GM12878 (cell line): ENCODE measurements at regions not wholly inside any gene's neighbourhood (a gene's known extent, or its start where the extent isn't known, plus 50 kb on each side); places are given as distances from the start of the nearest gene placed in this dataset.

Experiments
- ATAC-seq: fragments of 200-7000 bp; cut with Tn5 transposase; 3 replicates; pipeline ENCODE4 v1.9.1; 2020; ENCODE audit warnings: mild to moderate bottlenecking, moderate library complexity
- BruUV-seq: library from RNA; stranded (reverse); fragments of 400-500 nt; replicated peaks from 2 replicates; lab custom pipeline; 2021; lab: Mats Ljungman, UMichigan
- CTCF ChIA-PET: fragments of 300-600 bp; sonication (Branson Sonifier 250); formaldehyde crosslinking; extraction: SDS; loops from one replicate; lab custom pipeline; 2021; ENCODE audit warnings: inconsistent platforms; lab: Yijun Ruan, JAX
- POLR2A ChIA-PET: fragments of 350-600 bp; formaldehyde crosslinking; extraction: SDS; loops from one replicate; lab custom pipeline; 2021; ENCODE audit warnings: inconsistent platforms; lab: Charles Lee
- RAD21 ChIA-PET: fragments of 300-600 bp; sonication (Branson Sonifier 250); formaldehyde crosslinking; loops from one replicate; lab custom pipeline; 2023; ENCODE audit warnings: antibody characterized with exemption; ENCODE audit not compliant: unreplicated experiment; lab: Charles Lee
- SMC1A ChIA-PET: fragments of 300-600 bp; sonication (Branson Sonifier 250); formaldehyde crosslinking; loops from one replicate; lab custom pipeline; 2023; ENCODE audit not compliant: unreplicated experiment, uncharacterized antibody; lab: Charles Lee
- DNase-seq: peaks from one replicate; pipeline ENCODE4 v3.0.0-alpha.2; 2011; ENCODE audit warnings: low read depth, low spot score
- FAIRE-seq: peaks from 3 replicates; lab custom pipeline; 2011; peaks lifted over from hg19 to GRCh38; lab: Jason Lieb, UNC
- H2AFZ ChIP-seq: 2 replicates; pipeline ENCODE4 v1.6.0; 2011; ENCODE audit warnings: low read depth, low read length, control low read depth; ENCODE audit not compliant: control insufficient read depth
- H3K27ac ChIP-seq: 2 replicates; pipeline ENCODE4 v1.5.1; 2011; ENCODE audit warnings: control low read depth; ENCODE audit not compliant: control insufficient read depth, insufficient read depth
- H3K27me3 ChIP-seq, 2 experiments: replicated peaks in 1 of 2; 2 replicates each; pipeline versions ENCODE4 v1.6.0 to v1.6.1; 2011; ENCODE audit warnings: low read length in 1 of 2; ENCODE audit not compliant: control insufficient read depth in 2 of 2, insufficient read depth in 2 of 2
- H3K36me3 ChIP-seq, 2 experiments: 2 replicates each; pipeline ENCODE4 v1.5.1; 2011; ENCODE audit warnings: low read length in 1 of 2; ENCODE audit not compliant: control insufficient read depth in 2 of 2, insufficient read depth in 2 of 2
- H3K4me1 ChIP-seq: 2 replicates; pipeline ENCODE4 v1.6.1; 2011; ENCODE audit warnings: mild to moderate bottlenecking, low read length, moderate library complexity, mixed read lengths; ENCODE audit not compliant: control insufficient read depth, insufficient read depth
- H3K4me2 ChIP-seq: 2 replicates; pipeline ENCODE4 v1.6.0; 2011; ENCODE audit warnings: control low read depth; ENCODE audit not compliant: control insufficient read depth, insufficient read depth
- H3K4me3 ChIP-seq: fragments of 200-600 bp; sonication (generic); 2 replicates; pipeline ENCODE4 v1.5.1; 2016
- H3K79me2 ChIP-seq: 2 replicates; pipeline ENCODE4 v1.6.0; 2011; ENCODE audit warnings: low read length; ENCODE audit not compliant: control insufficient read depth, insufficient read depth
- H3K9ac ChIP-seq: 2 replicates; pipeline ENCODE4 v1.8.0; 2011; ENCODE audit warnings: low read length, control low read depth, mixed read lengths; ENCODE audit not compliant: control insufficient read depth, insufficient read depth
- H3K9me3 ChIP-seq: replicated peaks from 3 replicates; pipeline ENCODE4 v1.5.1; 2011; ENCODE audit warnings: mild to moderate bottlenecking, low read length; ENCODE audit not compliant: control insufficient read depth, insufficient read depth
- H4K20me1 ChIP-seq: 2 replicates; pipeline ENCODE4 v1.6.0; 2011; ENCODE audit not compliant: control insufficient read depth, insufficient read depth
- ATF7 ChIP-seq: fragments of 450-650 bp; IDR thresholded peaks from 2 replicates; pipeline ENCODE4 v1.6.1; 2016; ENCODE audit warnings: low read depth, mild to moderate bottlenecking
- CHD4 ChIP-seq: fragments of 200-600 bp; sonication (generic); IDR thresholded peaks from 2 replicates; pipeline ENCODE4 v1.6.1; 2016; ENCODE audit warnings: mild to moderate bottlenecking
- HCFC1 ChIP-seq: fragments of 150-350 bp; IDR thresholded peaks from 2 replicates; pipeline ENCODE4 v1.6.1; 2014; ENCODE audit warnings: low read length
- NFXL1 ChIP-seq: fragments of 450-650 bp; IDR thresholded peaks from 2 replicates; pipeline ENCODE4 v1.6.1; 2017; ENCODE audit warnings: antibody characterized with exemption, mild to moderate bottlenecking, borderline replicate concordance
- POLR2AphosphoS2 ChIP-seq: IDR thresholded peaks from 2 replicates; pipeline ENCODE4 v1.6.1; 2011; ENCODE audit warnings: low read depth, mild to moderate bottlenecking, low read length, improper control_type of control experiment, moderate library complexity
- RFX5 ChIP-seq: IDR thresholded peaks from 2 replicates; pipeline ENCODE4 v1.6.1; 2011; ENCODE audit warnings: low read depth, low read length, improper control_type of control experiment
- SUPT20H ChIP-seq: IDR thresholded peaks from 2 replicates; pipeline ENCODE4 v1.6.1; 2011; ENCODE audit warnings: low read depth, mild to moderate bottlenecking, low read length, moderate library complexity, borderline replicate concordance; ENCODE audit not compliant: control insufficient read depth
- WRNIP1 ChIP-seq: IDR thresholded peaks from 2 replicates; pipeline ENCODE4 v1.6.1; 2011; ENCODE audit warnings: low read depth, low read length, improper control_type of control experiment, borderline replicate concordance
- YY1 ChIP-seq: IDR thresholded peaks from 2 replicates; pipeline ENCODE4 v1.6.1; 2011; ENCODE audit warnings: low read depth, mild to moderate bottlenecking, low read length
- ZNF207 ChIP-seq: fragments of 450-650 bp; IDR thresholded peaks from 2 replicates; pipeline ENCODE4 v1.6.1; 2014; ENCODE audit warnings: antibody characterized with exemption, mild to moderate bottlenecking, borderline replicate concordance
- ZNF274 ChIP-seq: IDR thresholded peaks from one replicate; pipeline ENCODE4 v1.8.0; 2011; ENCODE audit not compliant: insufficient read length, insufficient read depth
- ZNF592 ChIP-seq: fragments of 450-650 bp; IDR thresholded peaks from 2 replicates; pipeline ENCODE4 v1.6.1; 2017; ENCODE audit warnings: mild to moderate bottlenecking, moderate library complexity
- WGBS: methylation state at CpG from one replicate; pipeline ENCODE4 v1.1.6; 2016; ENCODE audit warnings: low lambda C conversion rate; ENCODE audit not compliant: insufficient replicate concordance, insufficient coverage; ENCODE audit errors: missing lambda C conversion rate; 5-methylcytosine and 5-hydroxymethylcytosine counted together
- in situ Hi-C: fragments of 300-500 bp; cut with MboI; formaldehyde crosslinking; loops from 9 replicates; pipeline ENCODE4 v1.14.3; 2018; ENCODE audit warnings: mixed read lengths
- intact Hi-C: fragments of 100-400 bp; cut with micrococcal nuclease; formaldehyde crosslinking; loops from one replicate; pipeline ENCODE4 v1.14.2; 2022; ENCODE audit not compliant: unreplicated experiment

DNA sequence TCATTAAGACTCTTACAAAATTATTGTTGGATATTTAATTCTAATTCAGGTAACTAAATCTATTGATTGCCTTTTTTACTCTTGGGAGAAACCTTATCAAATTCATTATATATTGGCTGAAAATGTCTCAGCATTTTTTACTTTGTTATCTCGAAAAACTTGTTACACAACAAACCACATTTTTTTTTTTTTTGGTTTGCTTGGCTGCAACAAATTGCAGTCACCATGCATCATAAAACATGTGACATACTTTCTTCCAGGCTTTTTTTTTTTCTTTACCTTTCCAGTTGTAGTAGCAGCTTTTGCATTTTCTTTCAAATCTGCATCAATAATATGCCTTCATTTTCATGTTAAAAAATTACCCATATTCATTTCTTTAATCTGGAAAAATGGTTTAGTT lies 186.7 kb downstream of the TDRD15 start (continued):
- TF ChIP-seq NFXL1: no peak
- no peak for TF ChIP-seq ATF7
- no peak for TF ChIP-seq RFX5
- TF ChIP-seq, all 136 proteins: peak for 0

DNA sequence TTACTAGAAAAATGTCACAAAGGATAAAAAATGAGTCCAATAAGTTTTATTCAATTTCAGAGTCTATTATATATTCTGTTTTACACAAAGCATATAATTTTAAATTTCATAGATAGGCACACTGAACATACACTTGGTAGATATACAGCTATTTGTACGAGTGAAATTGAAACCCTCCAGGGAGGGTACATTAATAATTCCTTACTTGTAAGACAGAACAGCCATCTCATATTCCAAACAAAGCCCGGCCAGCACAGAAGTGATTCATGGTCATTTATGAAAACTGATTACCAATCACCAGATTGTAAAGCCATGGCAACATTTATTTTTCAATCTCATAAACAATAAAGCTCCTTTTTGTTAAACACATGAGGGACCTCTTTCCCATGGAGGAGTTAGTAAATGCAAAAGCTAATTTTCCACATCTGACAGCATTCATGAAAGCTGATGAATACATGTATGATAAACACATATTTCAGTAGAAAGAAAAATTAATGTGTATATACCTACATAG lies 190.6 kb downstream of the TDRD15 start:
- H3K4me2 ChIP-seq: no peak overlapping the region
- ChIA-PET POLR2A (no interaction called here), RAD21 (interaction anchor here (0.8 to 0.9 kb wide), 2 partner anchors 81 to 232 kb away, joined by 3 read pairs; no protein-coding TSS in a partner anchor), SMC1A (interaction anchor here (0.6 to 1.1 kb wide), 3 partner anchors 137 to 269 kb away, joined by 3 read pairs; no protein-coding TSS in a partner anchor), CTCF (interaction anchor here (0.8 to 5.1 kb wide), 6 partner anchors 33 to 290 kb away, joined by 3 to 37 read pairs (median 3); partner anchors contain the start of gene APOB)
- H3K27me3 ChIP-seq: no peaks in the 10 kb centered on the region; a peak in 1 of 4 replicates
- H4K20me1 ChIP-seq: no peaks in the 10 kb centered on the region
- no peaks in the 10 kb centered on the region for H3K79me2 ChIP-seq
- no peak overlapping the region for H3K27ac ChIP-seq
- ATAC-seq (no peak), FAIRE-seq (no peak), DNase-seq (no peak)
- intact Hi-C loops (no loop called here), in situ Hi-C loops (loop anchor here (5.0 kb wide), 1 partner anchor 267 kb away; no protein-coding TSS in a partner anchor)
- no peaks in the 10 kb centered on the region for H3K9me3 ChIP-seq
- no peak overlapping the region for H2AFZ ChIP-seq
- WGBS: 18% methylated on average over 2 of the region's 2 CpGs
- no peak for TF ChIP-seq WRNIP1
- no peak overlapping the region for H3K9ac ChIP-seq
- no TSS peak for BruUV-seq
- no peak overlapping the region for H3K4me3 ChIP-seq
- no peaks in the 10 kb centered on the region for H3K4me1 ChIP-seq
- no peaks in the 10 kb centered on the region for H3K36me3 ChIP-seq

- no peak overlapping the region for H3K9ac ChIP-seq
- CTCF ChIA-PET: interaction anchor here (0.6 to 5.1 kb wide), 28 partner anchors 8 to 656 kb away, joined by 3 to 37 read pairs (median 4); partner anchors contain the start of gene APOB
- no peaks in the 10 kb centered on the region for H3K36me3 ChIP-seq
- no peak overlapping the region for H3K4me2 ChIP-seq
- intact Hi-C loops (loop anchor here (1.0 to 2.0 kb wide), 2 partner anchors 140 to 275 kb away; no protein-coding TSS in a partner anchor), in situ Hi-C loops (no loop called here)
- H3K4me3 ChIP-seq: no peak overlapping the region
- H3K27me3 ChIP-seq: no peaks in the 10 kb centered on the region; a peak in 1 of 4 replicates
- BruUV-seq: no TSS peak
- no peak for DNase-seq
- WGBS: 10% methylated on average over 10 of the region's 10 CpGs
- SMC1A ChIA-PET: interaction anchor here (0.7 to 1.5 kb wide), 7 partner anchors 12 to 272 kb away, joined by 3 to 5 read pairs (median 3); no protein-coding TSS in a partner anchor
- no peaks in the 10 kb centered on the region for H4K20me1 ChIP-seq
- POLR2A ChIA-PET: no interaction called here
- no peaks in the 10 kb centered on the region for H3K9me3 ChIP-seq
- peak; percentile 86 for ATAC-seq
- no peaks in the 10 kb centered on the region for H3K79me2 ChIP-seq
- peak; percentile 57 for FAIRE-seq
- H2AFZ ChIP-seq: peak overlapping the region; percentile 71
- H3K27ac ChIP-seq: no peak overlapping the region
- RAD21 ChIA-PET: interaction anchor here (0.7 to 2.5 kb wide), 10 partner anchors 11 to 655 kb away, joined by 3 to 11 read pairs (median 3); partner anchors contain the start of gene APOB
- no peaks in the 10 kb centered on the region for H3K4me1 ChIP-seq
- TF ChIP-seq SUPT20H (no peak), ZNF592 (no peak), CHD4 (no peak), HCFC1 (no peak), POLR2AphosphoS2 (no peak), ZNF274 (no peak), ZNF207 (no peak), YY1 (0 out of 2 replicates have a peak, but pooled peaks have one; percentile 40)
Measured at GRCh38 chr2:21317131-21317530, 193.4 kb downstream of the TDRD15 start.
